B cell (primary cell): ENCODE measurements at regions not wholly inside any gene's neighbourhood (a gene's known extent, or its start where the extent isn't known, plus 50 kb on each side); places are given as distances from the start of the nearest gene placed in this dataset.

ENCODE experiments used
- ATAC-seq: fragments of 200-7000 bp; cut with Tn5 transposase; one replicate; pipeline ENCODE4 v1.10.0; 2021; ENCODE audit warnings: low read depth, mild to moderate bottlenecking, moderate number of reproducible peaks, moderate library complexity
- CTCF ChIA-PET: fragments of 350-600 bp; sonication (Branson Sonifier 250); formaldehyde crosslinking; loops from one replicate; lab custom pipeline; 2021; ENCODE audit warnings: antibody characterized with exemption, inconsistent platforms; lab: Charles Lee
- POLR2A ChIA-PET: fragments of 350-600 bp; sonication (Branson Sonifier 250); formaldehyde crosslinking; loops from one replicate; lab custom pipeline; 2021; ENCODE audit warnings: antibody characterized with exemption; lab: Charles Lee
- DNase-seq: peaks from one replicate; pipeline ENCODE4 v3.0.0; 2013
- H2AFZ ChIP-seq: 2 replicates; pipeline ENCODE4 v1.6.1; 2012; ENCODE audit warnings: mild to moderate bottlenecking, low read depth, low read length; ENCODE audit not compliant: insufficient read depth, poor library complexity, severe bottlenecking
- H3K27ac ChIP-seq, 2 donors: 1 replicate in 1 of 2; 2 replicates in 1 of 2; pipeline ENCODE4 v1.5.1; 2012 to 2013; ENCODE audit warnings: low read length in 2 of 2, mild to moderate bottlenecking in 2 of 2, moderate library complexity in 1 of 2
- H3K27me3 ChIP-seq, 4 experiments: fragments of 200-600 bp in 1 of 4; sonication (generic) in 1 of 4; replicated peaks in 1 of 4; 1 replicate in 2 of 4; 2 replicates in 2 of 4; pipeline versions ENCODE4 v1.6.1 to v1.7.0; 2013 to 2016; ENCODE audit warnings: low read length in 3 of 4, mild to moderate bottlenecking in 2 of 4, mixed read lengths in 1 of 4, moderate library complexity in 1 of 4; ENCODE audit not compliant: insufficient read depth in 4 of 4, control insufficient read depth in 3 of 4; ENCODE audit errors: control extremely low read depth in 1 of 4
- H3K36me3 ChIP-seq, 2 experiments: replicated peaks in 1 of 2; 1 replicate in 1 of 2; 2 replicates in 1 of 2; pipeline versions ENCODE4 v1.6.1 to v1.7.1; 2013; ENCODE audit warnings: low read length in 1 of 2; ENCODE audit not compliant: insufficient read depth in 2 of 2, control insufficient read depth in 1 of 2; ENCODE audit errors: control extremely low read depth in 1 of 2, extremely low read depth in 1 of 2
- H3K4me1 ChIP-seq, 2 donors: fragments of 200-600 bp in 1 of 2; sonication (generic) in 1 of 2; 1 replicate in 1 of 2; 2 replicates in 1 of 2; pipeline versions ENCODE4 v1.5.1 to v1.6.1; 2013 to 2017; ENCODE audit warnings: low read length in 2 of 2; ENCODE audit not compliant: control insufficient read depth in 2 of 2, insufficient read depth in 2 of 2
- H3K4me2 ChIP-seq: replicated peaks from 2 replicates; pipeline ENCODE3; 2012; ENCODE audit warnings: mild to moderate bottlenecking, low read depth, low read length; ENCODE audit not compliant: poor library complexity, severe bottlenecking
- H3K4me3 ChIP-seq, 5 experiments: fragments of 200-600 bp in 1 of 5; sonication (generic) in 1 of 5; 1 replicate in 3 of 5; 2 replicates in 2 of 5; pipeline versions ENCODE4 v1.5.1 to v1.7.0; 2011 to 2016; ENCODE audit warnings: low read length in 4 of 5, mild to moderate bottlenecking in 4 of 5, low read depth in 2 of 5, control low read depth in 1 of 5, moderate library complexity in 1 of 5; ENCODE audit not compliant: insufficient read depth in 1 of 5; ENCODE audit errors: control extremely low read depth in 1 of 5, extremely low read depth in 1 of 5
- H3K79me2 ChIP-seq: fragments of 200-600 bp; sonication (generic); one replicate; pipeline ENCODE4 v1.6.0; 2016; ENCODE audit warnings: low read length; ENCODE audit not compliant: control insufficient read depth, insufficient read depth
- H3K9ac ChIP-seq: fragments of 200-600 bp; sonication (generic); 2 replicates; pipeline ENCODE4 v1.6.1; 2017; ENCODE audit warnings: mild to moderate bottlenecking, low read length, moderate library complexity
- H3K9me3 ChIP-seq, 3 donors: one replicate each; pipeline versions ENCODE4 v1.6.1 to v1.7.1; 2013; ENCODE audit warnings: low read length in 2 of 3; ENCODE audit not compliant: control insufficient read depth in 2 of 3, insufficient read depth in 1 of 3; ENCODE audit errors: control extremely low read depth in 1 of 3
- H4K20me1 ChIP-seq: 2 replicates; pipeline ENCODE4 v1.6.0; 2012; ENCODE audit warnings: mild to moderate bottlenecking, low read length; ENCODE audit not compliant: insufficient read depth, control insufficient read depth, poor library complexity, severe bottlenecking
- H3K27ac Mint-ChIP-seq: one replicate; pipeline ENCODE4 v1.8.0; 2021; ENCODE audit warnings: mixed read lengths
- H3K27me3 Mint-ChIP-seq: one replicate; pipeline ENCODE4 v1.8.0; 2021; ENCODE audit warnings: mixed read lengths
- H3K4me1 Mint-ChIP-seq: one replicate; pipeline ENCODE4 v1.8.0; 2021; ENCODE audit warnings: mixed read lengths
- H3K4me3 Mint-ChIP-seq: one replicate; pipeline ENCODE4 v1.8.0; 2021; ENCODE audit warnings: mixed read lengths
- H3K9me3 Mint-ChIP-seq: one replicate; pipeline ENCODE4 v1.8.0; 2022; ENCODE audit warnings: mixed read lengths; ENCODE audit not compliant: insufficient read depth
- CTCF ChIP-seq: fragments of 200-600 bp; IDR thresholded peaks from one replicate; pipeline ENCODE4 v1.8.0; 2022; ENCODE audit warnings: antibody characterized with exemption, mild to moderate bottlenecking
- EZH2 ChIP-seq: IDR thresholded peaks from 2 replicates; pipeline ENCODE4 v1.6.1; 2012; ENCODE audit warnings: borderline replicate concordance, low read depth, mild to moderate bottlenecking, moderate library complexity, low read length; ENCODE audit not compliant: insufficient read depth, poor library complexity, severe bottlenecking
- WGBS: methylation state at CpG from one replicate; pipeline ENCODE4 v1.1.5; 2013; ENCODE audit warnings: missing lambda C conversion rate; ENCODE audit not compliant: insufficient coverage; 5-methylcytosine and 5-hydroxymethylcytosine counted together
- intact Hi-C: fragments of 100-400 bp; cut with micrococcal nuclease; formaldehyde crosslinking; loops from one replicate; pipeline ENCODE4 v1.10.0; 2022

- no peak overlapping the region for H3K9ac ChIP-seq
- H3K27ac ChIP-seq, result no peak overlapping the region
- H3K27me3 ChIP-seq, result no peaks in the 10 kb centered on the region
- no peaks in the 10 kb centered on the region for H4K20me1 ChIP-seq
- no peaks in the 10 kb centered on the region for H3K9me3 Mint-ChIP-seq
- DNase-seq (no peak), ATAC-seq (no peak)
- intact Hi-C loops, result no loop called here
- POLR2A ChIA-PET, result no interaction called here
- no peaks in the 10 kb centered on the region for H3K4me1 Mint-ChIP-seq
- CTCF ChIA-PET, result no interaction called here
- H3K4me1 ChIP-seq, result no peaks in the 10 kb centered on the region
- no peaks in the 10 kb centered on the region for H3K79me2 ChIP-seq
- no peaks in the 10 kb centered on the region for H3K27me3 Mint-ChIP-seq
- 98% methylated on average over 7 of the region's 11 CpGs for WGBS
- no peak overlapping the region for H3K4me3 ChIP-seq
- TF ChIP-seq CTCF, result no peak
- TF ChIP-seq EZH2, result no peak
- no peak overlapping the region for H2AFZ ChIP-seq
- no peaks in the 10 kb centered on the region for H3K36me3 ChIP-seq
- no peak overlapping the region for H3K27ac Mint-ChIP-seq
- no peaks in the 10 kb centered on the region for H3K9me3 ChIP-seq
- H3K4me3 Mint-ChIP-seq, result no peak overlapping the region
- no peak overlapping the region for H3K4me2 ChIP-seq
These were observed 112.4 kb upstream of the BNC2 start for GRCh38 chr9:16982780-16983310.

GRCh38 chr9:16976427-16976826 lies 106.0 kb upstream of the BNC2 start:
- H3K27ac ChIP-seq, result no peak overlapping the region

More at GRCh38 chr9:16976427-16976826, 106.0 kb upstream of the BNC2 start:
- Histone ChIP-seq H3K9me3 (peaks cover 0 to 2% (median 0%) of the 10 kb centered on the region in 3 donors), H3K27me3 (no peaks in the 10 kb centered on the region), H4K20me1 (no peaks in the 10 kb centered on the region), H3K79me2 (no peaks in the 10 kb centered on the region), H3K36me3 (no peaks in the 10 kb centered on the region), H3K4me2 (no peak overlapping the region), H2AFZ (no peak overlapping the region), H3K4me3 (no peak overlapping the region), H3K4me1 (no peaks in the 10 kb centered on the region), H3K9ac (no peak overlapping the region)
- TF ChIP-seq EZH2 (no peak), CTCF (no peak)
- Mint-ChIP-seq H3K9me3 (peaks cover 4% of the 10 kb centered on the region), H3K4me3 (no peak overlapping the region), H3K27me3 (no peaks in the 10 kb centered on the region), H3K4me1 (no peaks in the 10 kb centered on the region), H3K27ac (no peak overlapping the region)
- CTCF ChIA-PET, result no interaction called here
- DNase-seq (no peak), ATAC-seq (no peak)
- POLR2A ChIA-PET, result no interaction called here
- no CpG with 5 or more reads among the region's 4 CpGs for WGBS
- intact Hi-C loops, result no loop called here
